ENCODE measurements at regions not wholly inside any gene's neighbourhood (a gene's known extent, or its start where the extent isn't known, plus 50 kb on each side); places are given as distances from the start of the nearest gene placed in this dataset.

DNA sequence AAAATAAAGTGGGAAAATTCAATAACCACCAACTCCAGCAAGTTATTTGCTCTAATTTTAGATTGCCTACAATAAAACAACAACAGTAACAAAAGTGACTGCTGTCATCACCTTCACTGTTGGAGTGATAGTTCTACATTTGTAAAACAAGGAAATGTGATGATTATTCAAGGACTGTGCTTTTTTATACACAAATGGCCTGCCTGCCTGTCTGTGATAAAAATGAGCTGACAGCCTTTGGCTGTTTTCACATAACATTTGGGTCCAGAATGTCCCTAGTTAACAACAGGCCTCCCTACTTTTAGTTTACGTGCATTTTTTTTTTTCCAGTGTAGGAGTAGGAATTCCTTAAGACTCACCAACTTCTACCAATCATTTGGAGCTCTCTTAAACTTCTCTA is 768.8 kb downstream of the PDCD6IP start:
- no peaks in the 10 kb centered on the region for H3K27me3 ChIP-seq (ENCODE audit: insufficient read depth in 3 of 3, low read length in 2 of 3)
- H3K27ac ChIP-seq, result no peak overlapping the region
- no peak overlapping the region for H3K4me3 ChIP-seq
- intact Hi-C loops (cut with DNase I), result no loop called here
- WGBS, 3 donors, result 66 to 72% (median 70%) methylated on average over 1 of the region's 1 CpG
- TF ChIP-seq CTCF (IDR thresholded peaks at IDR 0.05), result no peak
- no peaks in the 10 kb centered on the region for H3K4me1 ChIP-seq
- peaks cover 8% of the 10 kb centered on the region for H3K9me3 ChIP-seq
- no peak for ATAC-seq
- no peaks in the 10 kb centered on the region for H3K36me3 ChIP-seq (ENCODE audit: insufficient read depth in 1 of 2, low read depth in 1 of 2)
- no peak for DNase-seq

- ATAC-seq, result no peak
- no peak for DNase-seq
- 77 to 87% (median 79%) methylated on average over 4 of the region's 4 CpGs for WGBS, 3 donors
Measured at GRCh38 chr3:34568766-34569165, 770.3 kb downstream of the PDCD6IP start.

DNA sequence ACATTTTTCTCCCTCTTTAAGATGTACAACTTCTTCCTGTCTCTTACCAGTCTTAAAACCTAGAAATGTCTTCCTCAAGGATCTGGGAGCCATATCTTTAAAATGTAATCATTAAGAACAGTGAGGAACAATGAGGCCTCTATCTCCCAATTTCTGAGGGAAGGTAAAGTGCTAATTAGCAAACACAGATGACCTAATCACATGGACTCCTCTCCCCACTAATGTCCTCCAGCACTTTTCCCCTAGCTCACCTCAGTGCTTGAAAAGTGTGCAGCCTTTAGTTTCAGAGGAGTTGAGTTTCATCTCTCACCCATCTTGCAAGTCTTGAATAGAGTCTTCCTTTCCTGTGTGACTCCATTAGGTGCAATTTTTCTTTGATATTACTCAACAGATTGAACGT is 771.0 kb downstream of the PDCD6IP start:
- 37 to 61% (median 52%) methylated on average over 1 of the region's 1 CpG for WGBS, 3 donors
- Histone ChIP-seq H3K9me3 (peaks cover 8% of the 10 kb centered on the region), H3K27me3 (ENCODE audit: insufficient read depth in 3 of 3, low read length in 2 of 3) (no peaks in the 10 kb centered on the region), H3K4me1 (no peaks in the 10 kb centered on the region), H3K27ac (no peak overlapping the region), H3K36me3 (ENCODE audit: insufficient read depth in 1 of 2, low read depth in 1 of 2) (no peaks in the 10 kb centered on the region), H3K4me3 (no peak overlapping the region)
- no peak for TF ChIP-seq CTCF (IDR thresholded peaks at IDR 0.05)
- DNase-seq (no peak), ATAC-seq (no peak)
- intact Hi-C loops (cut with DNase I), result no loop called here

More at GRCh38 chr3:34568766-34569165, 770.3 kb downstream of the PDCD6IP start:
- Histone ChIP-seq H3K27me3 (ENCODE audit: insufficient read depth in 3 of 3, low read length in 2 of 3) (no peaks in the 10 kb centered on the region), H3K36me3 (ENCODE audit: insufficient read depth in 1 of 2, low read depth in 1 of 2) (no peaks in the 10 kb centered on the region), H3K4me3 (no peak overlapping the region), H3K4me1 (no peaks in the 10 kb centered on the region), H3K9me3 (peaks cover 8% of the 10 kb centered on the region), H3K27ac (no peak overlapping the region)
- TF ChIP-seq CTCF (IDR thresholded peaks at IDR 0.05), result no peak
- intact Hi-C loops (cut with DNase I), result no loop called here

DNA sequence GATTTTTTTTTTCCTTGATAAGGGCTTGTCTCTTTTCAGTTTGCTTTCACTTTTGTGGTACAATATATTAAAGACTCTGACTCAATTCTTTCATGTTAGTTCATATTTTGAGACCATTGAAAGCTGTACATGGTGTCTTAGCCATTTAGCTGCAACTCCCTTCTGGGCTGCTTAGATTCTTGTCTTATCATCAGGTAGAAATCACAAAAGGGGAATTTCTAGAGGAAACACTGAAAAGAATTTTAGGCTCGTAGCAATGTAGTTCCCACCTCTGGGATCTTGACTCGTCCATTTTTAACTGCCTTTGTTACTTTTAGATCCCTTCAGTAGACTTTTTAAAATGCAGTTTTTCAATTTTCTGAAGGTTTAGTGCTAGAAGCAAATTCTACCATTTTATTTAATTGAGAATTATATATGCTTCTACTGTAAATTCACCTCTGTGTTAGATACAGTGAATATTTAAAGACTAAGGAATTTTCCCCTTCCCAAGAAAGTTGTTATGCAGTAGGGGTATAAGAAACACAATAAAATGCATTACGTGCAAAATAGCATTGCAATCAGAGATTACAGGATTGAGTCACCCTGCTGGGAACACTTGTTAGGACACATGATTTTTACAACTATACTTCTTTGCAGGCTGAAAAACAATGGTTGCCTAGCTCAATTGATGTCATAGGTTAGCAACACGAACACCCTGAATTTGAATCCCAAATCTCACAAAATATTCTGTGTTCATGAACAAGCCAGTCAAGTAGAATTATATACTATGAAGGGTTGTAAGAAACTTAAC is 772.7 kb downstream of the PDCD6IP start:
- no peak overlapping the region for H3K27ac ChIP-seq
- H3K9me3 ChIP-seq, result no peaks in the 10 kb centered on the region

More for the DNA sequence above, 772.7 kb downstream of the PDCD6IP start:
- no peak for DNase-seq
- Histone ChIP-seq H3K4me1 (no peaks in the 10 kb centered on the region), H3K36me3 (ENCODE audit: insufficient read depth in 1 of 2, low read depth in 1 of 2) (no peaks in the 10 kb centered on the region), H3K4me3 (no peak overlapping the region), H3K27me3 (ENCODE audit: insufficient read depth in 3 of 3, low read length in 2 of 3) (no peaks in the 10 kb centered on the region)
- no peak for ATAC-seq
- intact Hi-C loops (cut with DNase I), result no loop called here
- WGBS, 3 donors, result 61 to 63% (median 61%) methylated on average over 4 of the region's 4 CpGs
- TF ChIP-seq CTCF (IDR thresholded peaks at IDR 0.05), result no peak
